ENCODE measurements at regions not wholly inside any gene's neighbourhood (a gene's known extent, or its start where the extent isn't known, plus 50 kb on each side); places are given as distances from the start of the nearest gene placed in this dataset.
"Not testable (repeated sequence)": the region's sequence is repeated elsewhere in the genome, so short reads cannot be mapped to it uniquely, and the experiment has no call there.

DNA sequence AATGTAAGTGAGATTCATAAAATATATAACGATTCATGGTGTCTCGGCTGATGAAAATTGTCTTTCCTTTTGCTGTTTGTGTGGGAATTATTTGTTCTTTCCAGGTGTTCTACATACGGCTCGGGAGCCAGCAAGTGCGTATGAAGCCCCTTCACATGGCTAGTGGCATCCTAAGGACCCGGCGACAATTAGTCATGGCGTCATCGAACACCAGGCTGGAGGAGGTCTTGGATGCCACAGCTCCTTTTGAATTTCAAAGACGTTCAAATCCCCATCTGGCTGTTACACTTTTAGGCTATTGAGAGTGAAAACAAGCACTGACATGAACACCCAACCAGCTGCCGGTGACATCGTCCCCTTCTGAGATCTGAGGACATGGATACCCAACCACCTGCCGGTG lies 397.7 kb upstream of the TNRC6C start (continued):
- TF ChIP-seq, protein P1, sequence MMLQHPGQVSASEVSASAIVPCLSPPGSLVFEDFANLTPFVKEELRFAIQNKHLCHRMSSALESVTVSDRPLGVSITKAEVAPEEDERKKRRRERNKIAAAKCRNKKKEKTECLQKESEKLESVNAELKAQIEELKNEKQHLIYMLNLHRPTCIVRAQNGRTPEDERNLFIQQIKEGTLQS (IDR thresholded peaks at IDR 0.05) = no peak
- no peak for TF ChIP-seq FOXA2 (IDR thresholded peaks at IDR 0.05)

GRCh38 chr17:77562361-77562760 lies 396.1 kb upstream of the TNRC6C start:
- H3K4me3 ChIP-seq (ENCODE audit: low read depth in 1 of 3, low read length in 3 of 3); H3K27ac ChIP-seq (ENCODE audit: low read depth in 1 of 2, low read length in 2 of 2); DNase-seq (ENCODE audit: low spot score); H3K9me3 ChIP-seq (ENCODE audit: control insufficient read depth in 4 of 4, low read length in 3 of 4); H3K27me3 ChIP-seq (ENCODE audit: control insufficient read depth in 4 of 4, insufficient read depth in 4 of 4, low read length in 3 of 4); H3K4me1 ChIP-seq (ENCODE audit: control insufficient read depth in 4 of 4, insufficient read depth in 4 of 4, low read length in 3 of 4); H3K9ac ChIP-seq (ENCODE audit: low read depth in 1 of 2, low read length in 2 of 2); H3K36me3 ChIP-seq (ENCODE audit: control insufficient read depth in 4 of 4, insufficient read depth in 3 of 4, low read depth in 1 of 4, low read length in 3 of 4): not testable (repeated sequence)
- 92% methylated on average over 12 of the region's 12 CpGs for WGBS

DNA sequence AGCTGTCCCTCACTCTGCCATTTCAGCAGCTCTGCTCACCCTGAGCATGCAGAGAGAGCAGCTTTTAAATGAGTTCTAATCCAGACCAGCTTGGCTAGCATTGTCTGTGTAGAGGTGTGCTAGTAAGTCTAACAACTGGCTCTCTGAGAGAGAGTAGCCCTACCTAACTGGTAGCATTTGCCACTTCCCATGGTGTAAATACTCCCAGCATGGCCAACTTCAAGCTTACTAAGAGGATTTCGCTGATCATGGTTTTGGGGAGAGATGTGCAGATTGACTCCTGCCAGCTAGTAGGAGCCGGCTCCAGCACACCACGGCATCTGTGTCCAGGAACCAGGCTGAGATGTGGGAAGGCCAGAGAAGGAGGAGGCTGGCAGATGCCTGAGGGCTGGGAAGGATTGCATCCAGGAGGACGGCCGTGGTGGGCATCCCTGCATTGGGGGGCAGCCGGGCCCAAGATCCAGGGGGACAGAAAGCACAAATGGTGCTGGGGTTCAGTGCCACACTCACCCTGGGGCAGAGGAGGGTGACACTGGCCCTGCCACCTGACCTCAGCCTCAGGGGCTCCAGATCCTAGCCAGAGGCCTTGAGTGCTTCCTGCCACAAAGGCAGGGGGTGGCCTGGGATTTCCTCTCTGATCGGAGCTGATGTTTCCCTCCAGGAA lies 394.9 kb upstream of the TNRC6C start:
- peak; percentile 30 for DNase-seq (ENCODE audit: low spot score)

More for the DNA sequence above, 394.9 kb upstream of the TNRC6C start:
- H3K27me3 ChIP-seq (ENCODE audit: control insufficient read depth in 4 of 4, insufficient read depth in 4 of 4, low read length in 3 of 4) = peaks cover 0 to 4% (median 0%) of the 10 kb centered on the region in 4 donors
- TF ChIP-seq HNF4G (IDR thresholded peaks at IDR 0.05) (no peak), FOXA2 (IDR thresholded peaks at IDR 0.05) (no peak), CTCF (IDR thresholded peaks at IDR 0.05; ENCODE audit: low read depth, low read length, missing input control) (no peak), NR2F2 (IDR thresholded peaks at IDR 0.05) (no peak), TAF1 (conservative IDR thresholded peaks at IDR 0.05) (no peak), HNF4A (conservative IDR thresholded peaks at IDR 0.05) (no peak), FOXA1 (IDR thresholded peaks at IDR 0.05) (no peak), REST (IDR thresholded peaks at IDR 0.05) (no peak), JUND (IDR thresholded peaks at IDR 0.05) (no peak), SP1 (IDR thresholded peaks at IDR 0.05) (no peak), YY1 (IDR thresholded peaks at IDR 0.05) (no peak), GABPA (IDR thresholded peaks at IDR 0.05 in 1 of 2, conservative IDR thresholded peaks at IDR 0.05 in 1 of 2) (no peak), EGR1 (IDR thresholded peaks at IDR 0.05; ENCODE audit: low read depth in 2 of 2) (no peak), MAX (IDR thresholded peaks at IDR 0.05) (no peak)
- TF ChIP-seq, protein P2, sequence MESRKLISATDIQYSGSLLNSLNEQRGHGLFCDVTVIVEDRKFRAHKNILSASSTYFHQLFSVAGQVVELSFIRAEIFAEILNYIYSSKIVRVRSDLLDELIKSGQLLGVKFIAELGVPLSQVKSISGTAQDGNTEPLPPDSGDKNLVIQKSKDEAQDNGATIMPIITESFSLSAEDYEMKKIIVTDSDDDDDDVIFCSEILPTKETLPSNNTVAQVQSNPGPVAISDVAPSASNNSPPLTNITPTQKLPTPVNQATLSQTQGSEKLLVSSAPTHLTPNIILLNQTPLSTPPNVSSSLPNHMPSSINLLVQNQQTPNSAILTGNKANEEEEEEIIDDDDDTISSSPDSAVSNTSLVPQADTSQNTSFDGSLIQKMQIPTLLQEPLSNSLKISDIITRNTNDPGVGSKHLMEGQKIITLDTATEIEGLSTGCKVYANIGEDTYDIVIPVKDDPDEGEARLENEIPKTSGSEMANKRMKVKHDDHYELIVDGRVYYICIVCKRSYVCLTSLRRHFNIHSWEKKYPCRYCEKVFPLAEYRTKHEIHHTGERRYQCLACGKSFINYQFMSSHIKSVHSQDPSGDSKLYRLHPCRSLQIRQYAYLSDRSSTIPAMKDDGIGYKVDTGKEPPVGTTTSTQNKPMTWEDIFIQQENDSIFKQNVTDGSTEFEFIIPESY (IDR thresholded peaks at IDR 0.05) = no peak
- TF ChIP-seq, protein P1 (IDR thresholded peaks at IDR 0.05) = no peak
- no peak overlapping the region for H3K27ac ChIP-seq (ENCODE audit: low read depth in 1 of 2, low read length in 2 of 2)
- H3K36me3 ChIP-seq (ENCODE audit: control insufficient read depth in 4 of 4, insufficient read depth in 3 of 4, low read depth in 1 of 4, low read length in 3 of 4) = no peaks in the 10 kb centered on the region
- no peak overlapping the region for H3K4me3 ChIP-seq (ENCODE audit: low read depth in 1 of 3, low read length in 3 of 3)
- H3K9me3 ChIP-seq (ENCODE audit: control insufficient read depth in 4 of 4, low read length in 3 of 4) = no peaks in the 10 kb centered on the region
- H3K9ac ChIP-seq (ENCODE audit: low read depth in 1 of 2, low read length in 2 of 2) = no peak overlapping the region
- WGBS = 86% methylated on average over 7 of the region's 7 CpGs
- no peaks in the 10 kb centered on the region for H3K4me1 ChIP-seq (ENCODE audit: control insufficient read depth in 4 of 4, insufficient read depth in 4 of 4, low read length in 3 of 4)

All from liver (tissue), 8 donors.